Liver (tissue), 8 donors: ENCODE measurements at regions not wholly inside any gene's neighbourhood (a gene's known extent, or its start where the extent isn't known, plus 50 kb on each side); places are given as distances from the start of the nearest gene placed in this dataset.
"Not testable (repeated sequence)": the region's sequence is repeated elsewhere in the genome, so short reads cannot be mapped to it uniquely, and the experiment has no call there.

Experiments used
- DNase-seq: peaks from one replicate; pipeline ENCODE4 v3.0.0-alpha.2; 2017; ENCODE audit warnings: low spot score
- H3K27ac ChIP-seq, 2 donors: one replicate each; pipeline ENCODE4 v1.7.0; 2013; ENCODE audit warnings: inconsistent platforms in 2 of 2, low read length in 2 of 2, control low read depth in 1 of 2, low read depth in 1 of 2, mild to moderate bottlenecking in 1 of 2
- H3K27me3 ChIP-seq, 4 donors: one replicate each; pipeline versions ENCODE4 v1.6.1 to v1.7.0; 2013; ENCODE audit warnings: low read length in 3 of 4, inconsistent platforms in 1 of 4, mild to moderate bottlenecking in 1 of 4, moderate library complexity in 1 of 4; ENCODE audit not compliant: control insufficient read depth in 4 of 4, insufficient read depth in 4 of 4
- H3K36me3 ChIP-seq, 4 donors: one replicate each; pipeline versions ENCODE4 v1.6.1 to v1.7.0; 2013; ENCODE audit warnings: low read length in 3 of 4, mild to moderate bottlenecking in 3 of 4, low read depth in 1 of 4, moderate library complexity in 1 of 4; ENCODE audit not compliant: control insufficient read depth in 4 of 4, insufficient read depth in 3 of 4
- H3K4me1 ChIP-seq, 4 donors: one replicate each; pipeline versions ENCODE4 v1.6.1 to v1.7.0; 2013; ENCODE audit warnings: low read length in 3 of 4, mild to moderate bottlenecking in 3 of 4, moderate library complexity in 1 of 4; ENCODE audit not compliant: control insufficient read depth in 4 of 4, insufficient read depth in 4 of 4
- H3K4me3 ChIP-seq, 3 donors: one replicate each; pipeline versions ENCODE4 v1.6.1 to v1.7.0; 2013; ENCODE audit warnings: low read length in 3 of 3, control low read depth in 1 of 3, low read depth in 1 of 3, mild to moderate bottlenecking in 1 of 3
- H3K9ac ChIP-seq, 2 donors: one replicate each; pipeline ENCODE4 v1.7.0; 2013; ENCODE audit warnings: low read length in 2 of 2, mild to moderate bottlenecking in 2 of 2, moderate library complexity in 2 of 2, control low read depth in 1 of 2, low read depth in 1 of 2
- H3K9me3 ChIP-seq, 4 donors: one replicate each; pipeline versions ENCODE4 v1.6.1 to v1.7.0; 2013; ENCODE audit warnings: low read length in 3 of 4; ENCODE audit not compliant: control insufficient read depth in 4 of 4
- EGR1 ChIP-seq, 2 donors: IDR thresholded peaks; 2 replicates each; pipeline ENCODE4 v1.6.1; 2016 to 2018; ENCODE audit warnings: antibody characterized with exemption in 2 of 2, low read depth in 2 of 2
- FOXA1 ChIP-seq: IDR thresholded peaks from 2 replicates; pipeline ENCODE4 v1.6.1; 2016; ENCODE audit warnings: antibody characterized with exemption
- FOXA2 ChIP-seq: IDR thresholded peaks from 2 replicates; pipeline ENCODE4 v1.6.1; 2016; ENCODE audit warnings: antibody characterized with exemption
- GABPA ChIP-seq, 2 donors: IDR thresholded peaks in 1 of 2; conservative IDR thresholded peaks in 1 of 2; 2 replicates each; pipeline ENCODE4 v1.6.1; 2016; ENCODE audit warnings: antibody characterized with exemption in 2 of 2, mild to moderate bottlenecking in 1 of 2, moderate library complexity in 1 of 2
- HNF4A ChIP-seq, 2 donors: conservative IDR thresholded peaks; 2 replicates each; pipeline ENCODE4 v1.6.1; 2016; ENCODE audit warnings: antibody characterized with exemption in 2 of 2, mild to moderate bottlenecking in 2 of 2
- HNF4G ChIP-seq: IDR thresholded peaks from 2 replicates; pipeline ENCODE4 v1.6.1; 2016; ENCODE audit warnings: antibody characterized with exemption
- JUND ChIP-seq, 2 donors: IDR thresholded peaks; 2 replicates each; pipeline ENCODE4 v1.6.1; 2016; ENCODE audit warnings: antibody characterized with exemption in 2 of 2
- NR2F2 ChIP-seq: IDR thresholded peaks from 2 replicates; pipeline ENCODE4 v1.6.1; 2016; ENCODE audit warnings: antibody characterized with exemption
- RAD21 ChIP-seq, 2 donors: IDR thresholded peaks; 2 replicates each; pipeline ENCODE4 v1.6.1; 2016; ENCODE audit warnings: antibody characterized with exemption in 2 of 2, mild to moderate bottlenecking in 2 of 2
- RXRA ChIP-seq, 2 donors: IDR thresholded peaks; 2 replicates each; pipeline ENCODE4 v1.6.1; 2017 to 2018; ENCODE audit warnings: antibody characterized with exemption in 2 of 2, mild to moderate bottlenecking in 1 of 2
- SP1 ChIP-seq: IDR thresholded peaks from 2 replicates; pipeline ENCODE4 v1.6.1; 2018; ENCODE audit warnings: antibody characterized with exemption, mild to moderate bottlenecking
- TAF1 ChIP-seq: conservative IDR thresholded peaks from 2 replicates; pipeline ENCODE4 v1.6.1; 2016; ENCODE audit warnings: antibody characterized with exemption, mild to moderate bottlenecking
- YY1 ChIP-seq: IDR thresholded peaks from 2 replicates; pipeline ENCODE4 v1.6.1; 2016; ENCODE audit warnings: antibody characterized with exemption, mild to moderate bottlenecking
- WGBS: extraction: QIAGEN DNeasy Blood & Tissue Kit; methylation state at CpG from one replicate; pipeline ENCODE4 v1.1.7; 2013; 5-methylcytosine and 5-hydroxymethylcytosine counted together
- TF ChIP-seq, protein P1 (sequence below): fragments of 150-350 bp; IDR thresholded peaks from 2 replicates; pipeline ENCODE4 v1.5.1; 2017; ENCODE audit warnings: improper control_type of control experiment, low read depth, low read length; ENCODE audit not compliant: missing input control
- TF ChIP-seq, protein P2 (sequence below): IDR thresholded peaks from 2 replicates; pipeline ENCODE4 v1.6.1; 2016; ENCODE audit warnings: antibody characterized with exemption
- TF ChIP-seq, protein P3 (sequence below): IDR thresholded peaks from 2 replicates; pipeline ENCODE4 v1.6.1; 2016; ENCODE audit warnings: antibody characterized with exemption
- TF ChIP-seq, protein P4 (sequence below): IDR thresholded peaks from 2 replicates; pipeline ENCODE4 v1.6.1; 2016; ENCODE audit warnings: antibody characterized with exemption
- TF ChIP-seq, protein P5 (sequence below): IDR thresholded peaks from 2 replicates; pipeline ENCODE4 v1.6.1; 2016; ENCODE audit warnings: antibody characterized with exemption, mild to moderate bottlenecking
- donor health status: healthy.
- donor health status: healthy.
- donor health status: healthy.
- donor health status: healthy.
- donor health status: healthy.

- TF ChIP-seq, protein P1, sequence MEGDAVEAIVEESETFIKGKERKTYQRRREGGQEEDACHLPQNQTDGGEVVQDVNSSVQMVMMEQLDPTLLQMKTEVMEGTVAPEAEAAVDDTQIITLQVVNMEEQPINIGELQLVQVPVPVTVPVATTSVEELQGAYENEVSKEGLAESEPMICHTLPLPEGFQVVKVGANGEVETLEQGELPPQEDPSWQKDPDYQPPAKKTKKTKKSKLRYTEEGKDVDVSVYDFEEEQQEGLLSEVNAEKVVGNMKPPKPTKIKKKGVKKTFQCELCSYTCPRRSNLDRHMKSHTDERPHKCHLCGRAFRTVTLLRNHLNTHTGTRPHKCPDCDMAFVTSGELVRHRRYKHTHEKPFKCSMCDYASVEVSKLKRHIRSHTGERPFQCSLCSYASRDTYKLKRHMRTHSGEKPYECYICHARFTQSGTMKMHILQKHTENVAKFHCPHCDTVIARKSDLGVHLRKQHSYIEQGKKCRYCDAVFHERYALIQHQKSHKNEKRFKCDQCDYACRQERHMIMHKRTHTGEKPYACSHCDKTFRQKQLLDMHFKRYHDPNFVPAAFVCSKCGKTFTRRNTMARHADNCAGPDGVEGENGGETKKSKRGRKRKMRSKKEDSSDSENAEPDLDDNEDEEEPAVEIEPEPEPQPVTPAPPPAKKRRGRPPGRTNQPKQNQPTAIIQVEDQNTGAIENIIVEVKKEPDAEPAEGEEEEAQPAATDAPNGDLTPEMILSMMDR = no peak
Measured at GRCh38 chr1:70785287-70785686, 262.3 kb downstream of the PTGER3 start (continued).

- no peak overlapping the region for H3K27ac ChIP-seq
- no peaks in the 10 kb centered on the region for H3K36me3 ChIP-seq
- H3K4me3 ChIP-seq = no peak overlapping the region
- H3K27me3 ChIP-seq = peaks cover 0 to 2% (median 0%) of the 10 kb centered on the region in 4 donors
- H3K9ac ChIP-seq = no peak overlapping the region
- no peaks in the 10 kb centered on the region for H3K4me1 ChIP-seq
- DNase-seq = no peak
- no peaks in the 10 kb centered on the region for H3K9me3 ChIP-seq
- 68% methylated on average over 5 of the region's 5 CpGs for WGBS
- TF ChIP-seq NR2F2 = no peak
- TF ChIP-seq TAF1 = no peak
- no peak for TF ChIP-seq YY1
- TF ChIP-seq, protein P2, sequence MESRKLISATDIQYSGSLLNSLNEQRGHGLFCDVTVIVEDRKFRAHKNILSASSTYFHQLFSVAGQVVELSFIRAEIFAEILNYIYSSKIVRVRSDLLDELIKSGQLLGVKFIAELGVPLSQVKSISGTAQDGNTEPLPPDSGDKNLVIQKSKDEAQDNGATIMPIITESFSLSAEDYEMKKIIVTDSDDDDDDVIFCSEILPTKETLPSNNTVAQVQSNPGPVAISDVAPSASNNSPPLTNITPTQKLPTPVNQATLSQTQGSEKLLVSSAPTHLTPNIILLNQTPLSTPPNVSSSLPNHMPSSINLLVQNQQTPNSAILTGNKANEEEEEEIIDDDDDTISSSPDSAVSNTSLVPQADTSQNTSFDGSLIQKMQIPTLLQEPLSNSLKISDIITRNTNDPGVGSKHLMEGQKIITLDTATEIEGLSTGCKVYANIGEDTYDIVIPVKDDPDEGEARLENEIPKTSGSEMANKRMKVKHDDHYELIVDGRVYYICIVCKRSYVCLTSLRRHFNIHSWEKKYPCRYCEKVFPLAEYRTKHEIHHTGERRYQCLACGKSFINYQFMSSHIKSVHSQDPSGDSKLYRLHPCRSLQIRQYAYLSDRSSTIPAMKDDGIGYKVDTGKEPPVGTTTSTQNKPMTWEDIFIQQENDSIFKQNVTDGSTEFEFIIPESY = no peak
- TF ChIP-seq FOXA2 = no peak
- TF ChIP-seq, protein P3, sequence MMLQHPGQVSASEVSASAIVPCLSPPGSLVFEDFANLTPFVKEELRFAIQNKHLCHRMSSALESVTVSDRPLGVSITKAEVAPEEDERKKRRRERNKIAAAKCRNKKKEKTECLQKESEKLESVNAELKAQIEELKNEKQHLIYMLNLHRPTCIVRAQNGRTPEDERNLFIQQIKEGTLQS = no peak
- no peak for TF ChIP-seq RXRA (IDR thresholded peaks at IDR 0.05)
- TF ChIP-seq JUND (IDR thresholded peaks at IDR 0.05) = no peak
- TF ChIP-seq RAD21 (IDR thresholded peaks at IDR 0.05) = no peak
- TF ChIP-seq, protein P1 = no peak
- no peak for TF ChIP-seq SP1
- no peak for TF ChIP-seq HNF4A (conservative IDR thresholded peaks at IDR 0.05)
- TF ChIP-seq, protein P4, sequence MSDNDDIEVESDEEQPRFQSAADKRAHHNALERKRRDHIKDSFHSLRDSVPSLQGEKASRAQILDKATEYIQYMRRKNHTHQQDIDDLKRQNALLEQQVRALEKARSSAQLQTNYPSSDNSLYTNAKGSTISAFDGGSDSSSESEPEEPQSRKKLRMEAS = no peak
- TF ChIP-seq GABPA (IDR thresholded peaks at IDR 0.05 in 1 of 2, conservative IDR thresholded peaks at IDR 0.05 in 1 of 2) = no peak
- no peak for TF ChIP-seq HNF4G
- TF ChIP-seq EGR1 (IDR thresholded peaks at IDR 0.05; ENCODE audit: low read depth in 2 of 2) = no peak
- TF ChIP-seq FOXA1 = no peak
- TF ChIP-seq, protein P5, sequence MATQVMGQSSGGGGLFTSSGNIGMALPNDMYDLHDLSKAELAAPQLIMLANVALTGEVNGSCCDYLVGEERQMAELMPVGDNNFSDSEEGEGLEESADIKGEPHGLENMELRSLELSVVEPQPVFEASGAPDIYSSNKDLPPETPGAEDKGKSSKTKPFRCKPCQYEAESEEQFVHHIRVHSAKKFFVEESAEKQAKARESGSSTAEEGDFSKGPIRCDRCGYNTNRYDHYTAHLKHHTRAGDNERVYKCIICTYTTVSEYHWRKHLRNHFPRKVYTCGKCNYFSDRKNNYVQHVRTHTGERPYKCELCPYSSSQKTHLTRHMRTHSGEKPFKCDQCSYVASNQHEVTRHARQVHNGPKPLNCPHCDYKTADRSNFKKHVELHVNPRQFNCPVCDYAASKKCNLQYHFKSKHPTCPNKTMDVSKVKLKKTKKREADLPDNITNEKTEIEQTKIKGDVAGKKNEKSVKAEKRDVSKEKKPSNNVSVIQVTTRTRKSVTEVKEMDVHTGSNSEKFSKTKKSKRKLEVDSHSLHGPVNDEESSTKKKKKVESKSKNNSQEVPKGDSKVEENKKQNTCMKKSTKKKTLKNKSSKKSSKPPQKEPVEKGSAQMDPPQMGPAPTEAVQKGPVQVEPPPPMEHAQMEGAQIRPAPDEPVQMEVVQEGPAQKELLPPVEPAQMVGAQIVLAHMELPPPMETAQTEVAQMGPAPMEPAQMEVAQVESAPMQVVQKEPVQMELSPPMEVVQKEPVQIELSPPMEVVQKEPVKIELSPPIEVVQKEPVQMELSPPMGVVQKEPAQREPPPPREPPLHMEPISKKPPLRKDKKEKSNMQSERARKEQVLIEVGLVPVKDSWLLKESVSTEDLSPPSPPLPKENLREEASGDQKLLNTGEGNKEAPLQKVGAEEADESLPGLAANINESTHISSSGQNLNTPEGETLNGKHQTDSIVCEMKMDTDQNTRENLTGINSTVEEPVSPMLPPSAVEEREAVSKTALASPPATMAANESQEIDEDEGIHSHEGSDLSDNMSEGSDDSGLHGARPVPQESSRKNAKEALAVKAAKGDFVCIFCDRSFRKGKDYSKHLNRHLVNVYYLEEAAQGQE = no peak
Measured at GRCh38 chr1:70790232-70790923, 257.2 kb downstream of the PTGER3 start.

DNA sequence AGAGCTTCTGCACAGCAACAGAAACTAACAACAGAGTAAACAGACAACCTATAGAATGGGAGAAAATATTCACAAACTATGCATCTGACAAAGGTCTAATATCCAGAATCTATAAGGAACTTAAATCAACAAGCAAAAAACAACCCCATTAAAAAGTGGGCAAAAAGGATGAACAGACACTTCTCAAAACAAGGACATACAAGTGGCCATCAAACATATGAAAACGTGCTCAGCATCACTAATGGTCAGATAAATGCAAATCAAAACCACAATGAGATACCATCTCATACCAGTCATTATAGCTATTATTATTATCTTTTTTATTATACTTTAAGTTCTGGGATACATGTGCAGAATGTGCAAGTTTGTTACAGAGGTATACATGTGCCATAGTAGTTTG, 252.6 kb downstream of the PTGER3 start:
- WGBS = 58% methylated on average over 1 of the region's 1 CpG
- not testable (repeated sequence) for H3K9me3 ChIP-seq, H3K4me1 ChIP-seq, H3K27ac ChIP-seq, H3K4me3 ChIP-seq, H3K36me3 ChIP-seq, DNase-seq, H3K9ac ChIP-seq, H3K27me3 ChIP-seq

GRCh38 chr1:70796298-70796697, 251.3 kb downstream of the PTGER3 start:
- H3K9ac ChIP-seq, H3K4me3 ChIP-seq, DNase-seq, H3K36me3 ChIP-seq, H3K9me3 ChIP-seq, H3K27ac ChIP-seq, H3K4me1 ChIP-seq, H3K27me3 ChIP-seq: not testable (repeated sequence)
- 76% methylated on average over 1 of the region's 1 CpG for whole genome bisulfite sequencing
